ENCODE measurements at regions not wholly inside any gene's neighbourhood (a gene's known extent, or its start where the extent isn't known, plus 50 kb on each side); places are given as distances from the start of the nearest gene placed in this dataset.

DNA sequence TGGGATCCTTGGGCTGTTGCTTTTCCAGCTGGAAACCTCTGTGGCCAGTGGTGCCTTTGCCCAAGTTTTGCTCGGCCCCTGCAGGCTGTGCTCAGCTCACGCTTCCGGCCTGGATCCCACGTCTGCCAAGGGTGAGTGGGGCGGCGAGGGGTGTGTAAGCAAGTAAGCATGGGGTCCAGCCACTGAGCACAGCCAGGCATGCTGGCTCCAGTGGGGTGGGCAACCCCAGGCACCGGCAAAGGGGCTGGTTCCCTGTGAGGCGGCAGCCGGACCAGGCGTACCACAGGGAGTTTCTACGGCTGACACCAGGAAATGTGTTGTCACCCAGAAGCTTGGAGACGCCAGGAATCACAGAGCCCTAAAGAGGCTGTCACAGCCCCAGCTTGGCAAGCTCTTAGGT lies 393.4 kb upstream of the CCDC196 start:
- Histone ChIP-seq H2AFZ (no peak overlapping the region), H3K9me3 (ENCODE audit: low read depth) (no peaks in the 10 kb centered on the region), H3K27ac (no peak overlapping the region), H3K27me3 (no peaks in the 10 kb centered on the region), H3K4me3 (no peak overlapping the region), H3K4me2 (no peak overlapping the region), H4K20me1 (ENCODE audit: insufficient read depth, poor library complexity, severe bottlenecking) (no peaks in the 10 kb centered on the region), H3K9me2 (replicated peaks; ENCODE audit: insufficient read depth) (no peaks in the 10 kb centered on the region), H3K4me1 (ENCODE audit: insufficient read depth) (peaks cover 6% of the 10 kb centered on the region), H3K36me3 (replicated peaks; ENCODE audit: insufficient read depth, low read depth) (no peaks in the 10 kb centered on the region), H3K79me2 (no peaks in the 10 kb centered on the region)
- 96% methylated on average over 12 of the region's 12 CpGs for WGBS (ENCODE audit: low lambda C conversion rate, missing lambda C conversion rate)
- no peak for DNase-seq (ENCODE audit: low spot score)
- TF ChIP-seq CTCF (IDR thresholded peaks at IDR 0.05; ENCODE audit: poor library complexity) (no peak), EZH2phosphoT487 (IDR thresholded peaks at IDR 0.05; ENCODE audit: low read depth, severe bottlenecking, unreplicated experiment) (no peak), EZH2 (IDR thresholded peaks at IDR 0.05; ENCODE audit: borderline replicate concordance) (no peak)

- Histone ChIP-seq H3K79me2 (no peaks in the 10 kb centered on the region), H3K9me3 (ENCODE audit: low read depth) (no peaks in the 10 kb centered on the region), H3K4me1 (ENCODE audit: insufficient read depth) (peaks cover 6% of the 10 kb centered on the region), H4K20me1 (ENCODE audit: insufficient read depth, poor library complexity, severe bottlenecking) (no peaks in the 10 kb centered on the region), H3K4me2 (no peak overlapping the region), H2AFZ (no peak overlapping the region), H3K4me3 (no peak overlapping the region), H3K27me3 (no peaks in the 10 kb centered on the region), H3K27ac (no peak overlapping the region), H3K36me3 (replicated peaks; ENCODE audit: insufficient read depth, low read depth) (no peaks in the 10 kb centered on the region), H3K9me2 (replicated peaks; ENCODE audit: insufficient read depth) (no peaks in the 10 kb centered on the region)
- DNase-seq (ENCODE audit: low spot score), result no peak
- TF ChIP-seq CTCF (IDR thresholded peaks at IDR 0.05; ENCODE audit: poor library complexity), result no peak
- no peak for TF ChIP-seq EZH2 (IDR thresholded peaks at IDR 0.05; ENCODE audit: borderline replicate concordance)
- TF ChIP-seq EZH2phosphoT487 (IDR thresholded peaks at IDR 0.05; ENCODE audit: low read depth, severe bottlenecking, unreplicated experiment), result no peak
- WGBS (ENCODE audit: low lambda C conversion rate, missing lambda C conversion rate), result 96% methylated on average over 32 of the region's 38 CpGs
Observed at GRCh38 chr14:66094001-66094727, 392.0 kb upstream of the CCDC196 start.

GRCh38 chr14:66099451-66099850 lies 386.7 kb upstream of the CCDC196 start:
- no peak for TF ChIP-seq EZH2 (IDR thresholded peaks at IDR 0.05; ENCODE audit: borderline replicate concordance)
- no peak for TF ChIP-seq CTCF (IDR thresholded peaks at IDR 0.05; ENCODE audit: poor library complexity)
- TF ChIP-seq EZH2phosphoT487 (IDR thresholded peaks at IDR 0.05; ENCODE audit: low read depth, severe bottlenecking, unreplicated experiment), result no peak
- no peaks in the 10 kb centered on the region for H3K9me3 ChIP-seq (ENCODE audit: low read depth)
- H2AFZ ChIP-seq, result no peak overlapping the region

More at GRCh38 chr14:66099451-66099850, 386.7 kb upstream of the CCDC196 start:
- no peak for DNase-seq (ENCODE audit: low spot score)
- 94% methylated on average over 4 of the region's 4 CpGs for WGBS (ENCODE audit: low lambda C conversion rate, missing lambda C conversion rate)
- Histone ChIP-seq H3K4me2 (no peak overlapping the region), H3K36me3 (replicated peaks; ENCODE audit: insufficient read depth, low read depth) (no peaks in the 10 kb centered on the region), H3K4me3 (no peak overlapping the region), H4K20me1 (ENCODE audit: insufficient read depth, poor library complexity, severe bottlenecking) (no peaks in the 10 kb centered on the region), H3K9me2 (replicated peaks; ENCODE audit: insufficient read depth) (no peaks in the 10 kb centered on the region), H3K27ac (no peak overlapping the region), H3K27me3 (no peaks in the 10 kb centered on the region), H3K4me1 (ENCODE audit: insufficient read depth) (peaks cover 6% of the 10 kb centered on the region), H3K79me2 (no peaks in the 10 kb centered on the region)

All from hepatocyte (in vitro differentiated cells).